Liver (tissue), 8 donors: ENCODE measurements at regions not wholly inside any gene's neighbourhood (a gene's known extent, or its start where the extent isn't known, plus 50 kb on each side); places are given as distances from the start of the nearest gene placed in this dataset.

Experiments used
- DNase-seq: peaks from one replicate; pipeline ENCODE4 v3.0.0-alpha.2; 2017; ENCODE audit warnings: low spot score
- H3K27ac ChIP-seq, 2 donors: one replicate each; pipeline ENCODE4 v1.7.0; 2013; ENCODE audit warnings: inconsistent platforms in 2 of 2, low read length in 2 of 2, control low read depth in 1 of 2, low read depth in 1 of 2, mild to moderate bottlenecking in 1 of 2
- H3K27me3 ChIP-seq, 4 donors: one replicate each; pipeline versions ENCODE4 v1.6.1 to v1.7.0; 2013; ENCODE audit warnings: low read length in 3 of 4, inconsistent platforms in 1 of 4, mild to moderate bottlenecking in 1 of 4, moderate library complexity in 1 of 4; ENCODE audit not compliant: control insufficient read depth in 4 of 4, insufficient read depth in 4 of 4
- H3K36me3 ChIP-seq, 4 donors: one replicate each; pipeline versions ENCODE4 v1.6.1 to v1.7.0; 2013; ENCODE audit warnings: low read length in 3 of 4, mild to moderate bottlenecking in 3 of 4, low read depth in 1 of 4, moderate library complexity in 1 of 4; ENCODE audit not compliant: control insufficient read depth in 4 of 4, insufficient read depth in 3 of 4
- H3K4me1 ChIP-seq, 4 donors: one replicate each; pipeline versions ENCODE4 v1.6.1 to v1.7.0; 2013; ENCODE audit warnings: low read length in 3 of 4, mild to moderate bottlenecking in 3 of 4, moderate library complexity in 1 of 4; ENCODE audit not compliant: control insufficient read depth in 4 of 4, insufficient read depth in 4 of 4
- H3K4me3 ChIP-seq, 3 donors: one replicate each; pipeline versions ENCODE4 v1.6.1 to v1.7.0; 2013; ENCODE audit warnings: low read length in 3 of 3, control low read depth in 1 of 3, low read depth in 1 of 3, mild to moderate bottlenecking in 1 of 3
- H3K9ac ChIP-seq, 2 donors: one replicate each; pipeline ENCODE4 v1.7.0; 2013; ENCODE audit warnings: low read length in 2 of 2, mild to moderate bottlenecking in 2 of 2, moderate library complexity in 2 of 2, control low read depth in 1 of 2, low read depth in 1 of 2
- H3K9me3 ChIP-seq, 4 donors: one replicate each; pipeline versions ENCODE4 v1.6.1 to v1.7.0; 2013; ENCODE audit warnings: low read length in 3 of 4; ENCODE audit not compliant: control insufficient read depth in 4 of 4
- ATF3 ChIP-seq: IDR thresholded peaks from 2 replicates; pipeline ENCODE4 v1.6.1; 2016; ENCODE audit warnings: antibody characterized with exemption
- CTCF ChIP-seq: fragments of 150-350 bp; IDR thresholded peaks from 2 replicates; pipeline ENCODE4 v1.5.1; 2017; ENCODE audit warnings: improper control_type of control experiment, low read depth, low read length; ENCODE audit not compliant: missing input control
- EGR1 ChIP-seq, 2 donors: IDR thresholded peaks; 2 replicates each; pipeline ENCODE4 v1.6.1; 2016 to 2018; ENCODE audit warnings: antibody characterized with exemption in 2 of 2, low read depth in 2 of 2
- FOXA1 ChIP-seq: IDR thresholded peaks from 2 replicates; pipeline ENCODE4 v1.6.1; 2016; ENCODE audit warnings: antibody characterized with exemption
- GABPA ChIP-seq, 2 donors: IDR thresholded peaks in 1 of 2; conservative IDR thresholded peaks in 1 of 2; 2 replicates each; pipeline ENCODE4 v1.6.1; 2016; ENCODE audit warnings: antibody characterized with exemption in 2 of 2, mild to moderate bottlenecking in 1 of 2, moderate library complexity in 1 of 2
- HNF4A ChIP-seq, 2 donors: conservative IDR thresholded peaks; 2 replicates each; pipeline ENCODE4 v1.6.1; 2016; ENCODE audit warnings: antibody characterized with exemption in 2 of 2, mild to moderate bottlenecking in 2 of 2
- HNF4G ChIP-seq: IDR thresholded peaks from 2 replicates; pipeline ENCODE4 v1.6.1; 2016; ENCODE audit warnings: antibody characterized with exemption
- JUND ChIP-seq, 2 donors: IDR thresholded peaks; 2 replicates each; pipeline ENCODE4 v1.6.1; 2016; ENCODE audit warnings: antibody characterized with exemption in 2 of 2
- MAX ChIP-seq: IDR thresholded peaks from 2 replicates; pipeline ENCODE4 v1.6.1; 2016; ENCODE audit warnings: antibody characterized with exemption
- NR2F2 ChIP-seq: IDR thresholded peaks from 2 replicates; pipeline ENCODE4 v1.6.1; 2016; ENCODE audit warnings: antibody characterized with exemption
- RAD21 ChIP-seq, 2 donors: IDR thresholded peaks; 2 replicates each; pipeline ENCODE4 v1.6.1; 2016; ENCODE audit warnings: antibody characterized with exemption in 2 of 2, mild to moderate bottlenecking in 2 of 2
- REST ChIP-seq: IDR thresholded peaks from 2 replicates; pipeline ENCODE4 v1.6.1; 2016; ENCODE audit warnings: antibody characterized with exemption, mild to moderate bottlenecking
- RXRA ChIP-seq, 2 donors: IDR thresholded peaks; 2 replicates each; pipeline ENCODE4 v1.6.1; 2017 to 2018; ENCODE audit warnings: antibody characterized with exemption in 2 of 2, mild to moderate bottlenecking in 1 of 2
- SP1 ChIP-seq: IDR thresholded peaks from 2 replicates; pipeline ENCODE4 v1.6.1; 2018; ENCODE audit warnings: antibody characterized with exemption, mild to moderate bottlenecking
- TAF1 ChIP-seq: conservative IDR thresholded peaks from 2 replicates; pipeline ENCODE4 v1.6.1; 2016; ENCODE audit warnings: antibody characterized with exemption, mild to moderate bottlenecking
- YY1 ChIP-seq: IDR thresholded peaks from 2 replicates; pipeline ENCODE4 v1.6.1; 2016; ENCODE audit warnings: antibody characterized with exemption, mild to moderate bottlenecking
- ZBTB33 ChIP-seq: IDR thresholded peaks from 2 replicates; pipeline ENCODE4 v1.6.1; 2016; ENCODE audit warnings: antibody characterized with exemption
- WGBS: extraction: QIAGEN DNeasy Blood & Tissue Kit; methylation state at CpG from one replicate; pipeline ENCODE4 v1.1.7; 2013; 5-methylcytosine and 5-hydroxymethylcytosine counted together
- donor health status: healthy.
- donor health status: healthy.
- donor health status: healthy.
- donor health status: healthy.
- donor health status: healthy.

GRCh38 chr20:51204051-51204715, 181.3 kb upstream of the KCNG1 start:
- Histone ChIP-seq H3K4me1 (no peaks in the 10 kb centered on the region), H3K9me3 (no peaks in the 10 kb centered on the region), H3K27me3 (peaks cover 0 to 7% (median 0%) of the 10 kb centered on the region in 4 donors), H3K27ac (no peak overlapping the region), H3K36me3 (no peaks in the 10 kb centered on the region), H3K4me3 (no peak overlapping the region), H3K9ac (no peak overlapping the region)
- TF ChIP-seq HNF4G: no peak
- no peak for TF ChIP-seq NR2F2
- TF ChIP-seq RAD21 (IDR thresholded peaks at IDR 0.05): no peak
- no peak for TF ChIP-seq JUND (IDR thresholded peaks at IDR 0.05)
- no peak for TF ChIP-seq GABPA (IDR thresholded peaks at IDR 0.05 in 1 of 2, conservative IDR thresholded peaks at IDR 0.05 in 1 of 2)
- no peak for TF ChIP-seq YY1
- no peak for TF ChIP-seq ZBTB33
- no peak for TF ChIP-seq ATF3
- no peak for TF ChIP-seq TAF1
- no peak for TF ChIP-seq HNF4A (conservative IDR thresholded peaks at IDR 0.05)
- TF ChIP-seq MAX: no peak
- TF ChIP-seq SP1: no peak
- TF ChIP-seq CTCF: no peak
- TF ChIP-seq REST: no peak
- TF ChIP-seq RXRA (IDR thresholded peaks at IDR 0.05): no peak
- TF ChIP-seq EGR1 (IDR thresholded peaks at IDR 0.05; ENCODE audit: low read depth in 2 of 2): no peak
- no peak for TF ChIP-seq FOXA1
- 66% methylated on average over 3 of the region's 3 CpGs for WGBS
- no peak for DNase-seq
